Epithelial cell of esophagus (primary cell): ENCODE measurements at regions not wholly inside any gene's neighbourhood (a gene's known extent, or its start where the extent isn't known, plus 50 kb on each side); places are given as distances from the start of the nearest gene placed in this dataset.

Source experiments
- DNase-seq: peaks from one replicate; pipeline ENCODE4 v3.0.0; 2010; ENCODE audit warnings: low read depth
- H3K4me3 ChIP-seq: 2 replicates; pipeline ENCODE4 v1.5.1; 2011; ENCODE audit warnings: mild to moderate bottlenecking, low read length, control low read depth
- CTCF ChIP-seq: IDR thresholded peaks from 2 replicates; pipeline ENCODE4 v1.5.1; 2011; ENCODE audit warnings: low read depth, mild to moderate bottlenecking, low read length, control low read depth, inconsistent platforms; ENCODE audit not compliant: insufficient read depth; ENCODE audit errors: missing control alignments

- no peak for DNase-seq
- no peak overlapping the region for H3K4me3 ChIP-seq
- no peak for TF ChIP-seq CTCF
Observed at GRCh38 chr13:78884571-78884970, 225.6 kb upstream of the OBI1 start.

DNA sequence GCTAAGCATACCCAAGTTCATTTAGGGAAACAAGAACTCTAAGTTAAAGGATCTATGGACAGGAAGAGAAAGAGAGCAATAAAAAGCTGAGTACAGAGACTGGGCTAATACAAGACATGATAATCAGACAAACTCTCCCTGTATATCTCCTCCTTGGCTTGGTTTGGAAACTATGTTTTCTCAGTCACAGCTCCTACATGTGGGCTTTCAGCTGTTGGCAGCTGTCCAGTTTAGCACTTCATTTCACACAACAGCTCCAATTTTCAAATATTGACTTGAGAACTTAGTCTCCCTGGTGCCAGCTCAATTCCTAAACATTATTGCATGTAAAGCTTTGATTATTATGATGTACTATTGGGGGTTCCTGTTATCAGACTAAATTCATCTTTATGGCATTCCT, 222.8 kb upstream of the OBI1 start:
- DNase-seq = no peak
- no peak overlapping the region for H3K4me3 ChIP-seq
- no peak for TF ChIP-seq CTCF

DNA sequence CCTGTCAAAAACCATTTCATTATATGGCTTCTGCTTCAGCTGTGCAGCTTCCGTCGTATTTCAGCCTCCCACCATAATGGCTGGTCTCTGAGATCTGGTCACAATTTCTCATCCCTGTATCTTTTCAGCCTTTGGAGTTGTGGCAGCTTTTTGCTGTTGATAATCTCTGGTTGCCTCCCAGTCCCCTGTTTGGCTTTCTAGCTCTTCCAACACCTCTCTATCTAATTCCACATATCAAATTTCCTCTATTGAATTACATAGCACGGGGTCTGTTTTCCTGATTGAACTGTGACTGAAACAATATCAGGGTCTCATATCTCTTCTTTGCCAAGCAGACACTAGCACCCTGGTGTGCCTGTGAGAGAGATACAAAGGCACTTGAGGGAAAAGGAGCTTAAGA, 222.1 kb upstream of the OBI1 start:
- TF ChIP-seq CTCF = no peak
- H3K4me3 ChIP-seq = no peak overlapping the region
- DNase-seq = no peak

DNA sequence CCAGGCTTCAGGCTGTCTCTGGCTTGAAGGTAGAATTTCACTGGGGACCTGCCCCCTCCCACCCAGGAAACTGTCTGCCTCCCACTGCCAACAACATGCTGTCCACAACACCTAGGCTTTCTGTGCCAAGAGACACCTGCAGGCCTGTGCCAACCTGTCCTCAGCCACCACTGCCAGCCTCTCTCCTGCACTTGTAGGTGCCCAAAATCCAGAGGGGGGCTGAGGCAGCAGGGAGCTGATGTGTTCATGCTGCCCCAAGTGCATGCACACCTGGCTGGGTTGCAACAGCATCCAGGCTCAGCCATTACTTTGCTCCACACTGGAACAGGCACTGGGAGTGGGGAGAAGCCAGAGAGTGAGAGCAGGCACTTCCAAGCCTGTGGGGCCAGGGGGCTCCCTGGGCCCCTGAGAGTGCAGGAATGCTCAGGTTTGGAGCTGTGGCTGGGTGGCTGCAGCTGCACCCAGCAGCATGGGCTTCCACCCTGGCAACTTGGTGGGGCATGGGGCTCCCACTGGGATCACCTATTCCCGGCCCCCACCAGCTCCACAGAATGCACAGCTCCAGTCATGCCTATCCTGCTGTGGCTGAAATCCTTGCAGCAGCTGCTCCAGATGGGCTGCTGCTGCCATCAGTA, 218.1 kb upstream of the OBI1 start:
- DNase-seq = no peak
- TF ChIP-seq CTCF = no peak
- no peak overlapping the region for H3K4me3 ChIP-seq

DNA sequence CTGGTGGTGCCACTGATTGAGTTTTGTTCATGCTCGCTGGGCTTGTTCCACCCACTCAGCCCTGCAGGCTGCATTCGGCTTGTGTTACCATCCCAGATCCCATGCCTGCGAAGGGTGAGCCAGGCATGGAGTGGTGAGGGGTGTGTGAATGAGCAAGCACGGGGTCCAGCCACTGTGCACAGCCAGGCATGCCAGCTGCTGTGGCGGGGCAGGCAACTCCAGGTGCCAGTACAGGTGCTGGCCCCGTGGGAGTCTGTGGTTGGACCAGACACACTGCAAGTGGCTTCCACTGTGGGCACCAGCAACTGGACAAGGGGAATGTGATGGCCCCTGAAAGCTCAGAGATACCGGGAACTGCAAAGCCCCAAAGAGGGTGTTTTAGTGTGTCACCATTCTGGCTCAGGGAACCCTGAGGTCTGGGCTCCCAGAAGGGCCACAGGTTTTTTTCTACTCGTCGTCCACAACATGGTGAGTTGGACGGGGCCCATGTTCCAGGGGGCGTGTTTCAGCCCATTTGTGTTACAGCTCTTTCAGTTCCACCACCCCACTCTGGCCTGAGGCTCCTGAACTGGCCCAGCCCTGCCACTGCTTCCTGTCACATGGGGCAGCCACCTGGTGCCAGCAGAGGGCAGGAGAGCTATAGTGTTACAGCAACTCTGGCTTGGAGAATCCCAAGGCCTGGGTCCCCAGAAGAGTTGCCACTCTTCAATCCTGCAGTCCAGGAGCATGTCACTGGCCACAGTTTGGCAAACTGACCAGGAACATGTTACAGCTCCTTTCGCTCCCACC, 217.0 kb upstream of the OBI1 start:
- H3K4me3 ChIP-seq = no peak overlapping the region
- DNase-seq = no peak
- no peak for TF ChIP-seq CTCF

GRCh38 chr13:78868991-78869390, 210.0 kb upstream of the OBI1 start:
- H3K4me3 ChIP-seq = no peak overlapping the region

More at GRCh38 chr13:78868991-78869390, 210.0 kb upstream of the OBI1 start:
- TF ChIP-seq CTCF = no peak
- no peak for DNase-seq
